Activated CD4-positive, alpha-beta T cell treated with anti-CD3 and anti-CD28 coated beads, Interleukin-2, amount 50 U/mL, for 4 hours (primary cell): ENCODE measurements at regions not wholly inside any gene's neighbourhood (a gene's known extent, or its start where the extent isn't known, plus 50 kb on each side); places are given as distances from the start of the nearest gene placed in this dataset.
"Not testable (repeated sequence)": the region's sequence is repeated elsewhere in the genome, so short reads cannot be mapped to it uniquely, and the experiment has no call there.

ENCODE experiments used
- DNase-seq, 2 experiments: peaks; one replicate each; pipeline ENCODE4 v3.0.0-alpha.2; 2020

GRCh38 chr3:152583963-152584362 lies 251.0 kb upstream of the P2RY1 start:
- no peak for DNase-seq

- DNase-seq, result no peak
Observed at GRCh38 chr3:152586974-152587373, 248.0 kb upstream of the P2RY1 start.

- no peak for DNase-seq
Observed at GRCh38 chr3:152587861-152588260, 247.1 kb upstream of the P2RY1 start.

- no peak for DNase-seq
Observed at GRCh38 chr3:152589644-152590043, 245.3 kb upstream of the P2RY1 start.

- DNase-seq, result no peak
Observed at GRCh38 chr3:152591515-152591914, 243.4 kb upstream of the P2RY1 start.

GRCh38 chr3:152593242-152593641 lies 241.7 kb upstream of the P2RY1 start:
- DNase-seq, result no peak

GRCh38 chr3:152595975-152596821 lies 238.7 kb upstream of the P2RY1 start:
- DNase-seq, result no peak

- not testable (repeated sequence) for DNase-seq
Observed at GRCh38 chr3:152596832-152597231, 238.1 kb upstream of the P2RY1 start.

- no peak for DNase-seq
Observed at GRCh38 chr3:152606146-152606545, 228.8 kb upstream of the P2RY1 start.

GRCh38 chr3:152607179-152607578 lies 227.8 kb upstream of the P2RY1 start:
- DNase-seq, result no peak

- no peak for DNase-seq
Observed at GRCh38 chr3:152608696-152609594, 226.0 kb upstream of the P2RY1 start.

GRCh38 chr3:152609891-152610290 lies 225.0 kb upstream of the P2RY1 start:
- DNase-seq, result no peak

- no peak for DNase-seq
Observed at GRCh38 chr3:152610622-152611021, 224.3 kb upstream of the P2RY1 start.

- DNase-seq, result no peak
Observed at GRCh38 chr3:152611905-152612304, 223.0 kb upstream of the P2RY1 start.

GRCh38 chr3:152613851-152614250 lies 221.1 kb upstream of the P2RY1 start:
- no peak for DNase-seq

- DNase-seq, result no peak
Observed at GRCh38 chr3:152615681-152616080, 219.2 kb upstream of the P2RY1 start.

GRCh38 chr3:152617609-152618008 lies 217.3 kb upstream of the P2RY1 start:
- DNase-seq, result no peak

GRCh38 chr3:152618529-152618928 lies 216.4 kb upstream of the P2RY1 start:
- no peak for DNase-seq

- no peak for DNase-seq
Observed at GRCh38 chr3:152619691-152620090, 215.2 kb upstream of the P2RY1 start.

- DNase-seq, result no peak
Observed at GRCh38 chr3:152620395-152620794, 214.5 kb upstream of the P2RY1 start.

GRCh38 chr3:152621006-152621868 lies 213.7 kb upstream of the P2RY1 start:
- DNase-seq, result no peak

- no peak for DNase-seq
Observed at GRCh38 chr3:152621967-152622810, 212.7 kb upstream of the P2RY1 start.
